ENCODE measurements at regions not wholly inside any gene's neighbourhood (a gene's known extent, or its start where the extent isn't known, plus 50 kb on each side); places are given as distances from the start of the nearest gene placed in this dataset.

- H3K4me2 ChIP-seq (ENCODE audit: low read length), result no peak overlapping the region
- intact Hi-C loops (cut with micrococcal nuclease), result no loop called here
- no peak overlapping the region for H3K27ac ChIP-seq (ENCODE audit: low read depth, low read length)
- no peaks in the 10 kb centered on the region for H3K36me3 ChIP-seq (ENCODE audit: control insufficient read depth in 1 of 2, insufficient read depth in 2 of 2, low read length in 2 of 2)
- H3K9ac ChIP-seq (ENCODE audit: low read length), result no peak overlapping the region
- H3K79me2 ChIP-seq (ENCODE audit: insufficient read depth, low read length), result no peaks in the 10 kb centered on the region
- H3K9me2 ChIP-seq (ENCODE audit: insufficient read depth), result no peaks in the 10 kb centered on the region
- no peaks in the 10 kb centered on the region for H3K9me3 ChIP-seq (ENCODE audit: control insufficient read depth in 1 of 2, insufficient read depth in 1 of 2, low read depth in 1 of 2, low read length in 2 of 2)
- ChIA-PET POLR2A (no interaction called here), CTCF (no interaction called here), RAD21 (ENCODE audit: low non-redundant PET in 1 of 2, low total read pairs in 2 of 2, uncharacterized antibody in 2 of 2, unreplicated experiment in 2 of 2) (no interaction called here)
- BruUV-seq (replicated peaks), result no TSS peak
- H3K4me3 ChIP-seq (replicated peaks in 1 of 2; ENCODE audit: low read depth in 1 of 2, low read length in 2 of 2), result no peak overlapping the region
- H3K4me1 ChIP-seq (ENCODE audit: control insufficient read depth in 1 of 2, insufficient read depth in 2 of 2, low read length in 2 of 2), result peaks cover 0 to 7% of the 10 kb centered on the region in 2 experiments; a peak in 1 of 4 replicates
- no peak overlapping the region for H2AFZ ChIP-seq (ENCODE audit: low read depth, low read length, poor library complexity, severe bottlenecking)
- no peak for ATAC-seq
- no peaks in the 10 kb centered on the region for H4K20me1 ChIP-seq (ENCODE audit: insufficient read depth)
- DNase-seq (ENCODE audit: low read depth, low spot score), result no peak
- TF ChIP-seq SIN3A (IDR thresholded peaks at IDR 0.05; ENCODE audit: low read depth), result no peak
- no peak for TF ChIP-seq SRF (IDR thresholded peaks at IDR 0.05; ENCODE audit: low read depth)
- TF ChIP-seq CEBPB (IDR thresholded peaks at IDR 0.05; ENCODE audit: low read depth), result no peak
- TF ChIP-seq POLR2A (IDR thresholded peaks at IDR 0.05; ENCODE audit: borderline replicate concordance, extremely low read depth, insufficient read depth, insufficient read length), result no peak
- no peak for TF ChIP-seq CBX3 (IDR thresholded peaks at IDR 0.05; ENCODE audit: low read depth)
- no peaks in the 10 kb centered on the region for H3K27me3 ChIP-seq (ENCODE audit: insufficient read depth, low read length)
These were observed 142.4 kb downstream of the TLR5 start for GRCh38 chr1:223000632-223001031.

GRCh38 chr1:223001653-223002634, 141.1 kb downstream of the TLR5 start:
- Histone ChIP-seq H3K79me2 (ENCODE audit: insufficient read depth, low read length) (no peaks in the 10 kb centered on the region), H3K4me1 (ENCODE audit: control insufficient read depth in 1 of 2, insufficient read depth in 2 of 2, low read length in 2 of 2) (0 out of 4 replicates have a peak, but pooled peaks cover 0 to 2% of the 10 kb centered on the region in 2 experiments), H3K27me3 (ENCODE audit: insufficient read depth, low read length) (no peaks in the 10 kb centered on the region), H3K9me3 (ENCODE audit: control insufficient read depth in 1 of 2, insufficient read depth in 1 of 2, low read depth in 1 of 2, low read length in 2 of 2) (no peaks in the 10 kb centered on the region), H4K20me1 (ENCODE audit: insufficient read depth) (no peaks in the 10 kb centered on the region), H3K4me3 (replicated peaks in 1 of 2; ENCODE audit: low read depth in 1 of 2, low read length in 2 of 2) (no peak overlapping the region), H3K9me2 (ENCODE audit: insufficient read depth) (no peaks in the 10 kb centered on the region), H2AFZ (ENCODE audit: low read depth, low read length, poor library complexity, severe bottlenecking) (no peak overlapping the region), H3K36me3 (ENCODE audit: control insufficient read depth in 1 of 2, insufficient read depth in 2 of 2, low read length in 2 of 2) (no peaks in the 10 kb centered on the region), H3K4me2 (ENCODE audit: low read length) (no peak overlapping the region), H3K9ac (ENCODE audit: low read length) (no peak overlapping the region), H3K27ac (ENCODE audit: low read depth, low read length) (no peak overlapping the region)
- ChIA-PET RAD21 (ENCODE audit: low non-redundant PET in 1 of 2, low total read pairs in 2 of 2, uncharacterized antibody in 2 of 2, unreplicated experiment in 2 of 2) (no interaction called here), POLR2A (no interaction called here), CTCF (no interaction called here)
- BruUV-seq (replicated peaks), result no TSS peak
- DNase-seq (ENCODE audit: low read depth, low spot score) (no peak), ATAC-seq (no peak; the same call in 1 of the 2 replicates)
- intact Hi-C loops (cut with micrococcal nuclease), result no loop called here
- peak; percentile 38 for TF ChIP-seq RAD21 (IDR thresholded peaks at IDR 0.05; ENCODE audit: low read depth)
- peak in 1 of 3 experiments; percentile 27; a peak in 1 of 6 replicates for TF ChIP-seq CTCF (IDR thresholded peaks at IDR 0.05 in 2 of 3, conservative IDR thresholded peaks at IDR 0.05 in 1 of 3; ENCODE audit: borderline replicate concordance in 1 of 3, insufficient read depth in 1 of 3, low read depth in 2 of 3, low read length in 2 of 3)
- TF ChIP-seq FOSL1 (IDR thresholded peaks at IDR 0.05; ENCODE audit: low read depth), result no peak
- TF ChIP-seq YY1 (IDR thresholded peaks at IDR 0.05; ENCODE audit: extremely low read depth, insufficient replicate concordance, low read depth, low read length), result no peak
